B cell (primary cell): ENCODE measurements at regions not wholly inside any gene's neighbourhood (a gene's known extent, or its start where the extent isn't known, plus 50 kb on each side); places are given as distances from the start of the nearest gene placed in this dataset.

Experiments used
- ATAC-seq: fragments of 200-7000 bp; cut with Tn5 transposase; one replicate; pipeline ENCODE4 v1.10.0; 2021; ENCODE audit warnings: low read depth, mild to moderate bottlenecking, moderate number of reproducible peaks, moderate library complexity
- CTCF ChIA-PET: fragments of 350-600 bp; sonication (Branson Sonifier 250); formaldehyde crosslinking; loops from one replicate; lab custom pipeline; 2021; ENCODE audit warnings: antibody characterized with exemption, inconsistent platforms; lab: Charles Lee
- POLR2A ChIA-PET: fragments of 350-600 bp; sonication (Branson Sonifier 250); formaldehyde crosslinking; loops from one replicate; lab custom pipeline; 2021; ENCODE audit warnings: antibody characterized with exemption; lab: Charles Lee
- DNase-seq: peaks from one replicate; pipeline ENCODE4 v3.0.0; 2013
- H2AFZ ChIP-seq: 2 replicates; pipeline ENCODE4 v1.6.1; 2012; ENCODE audit warnings: mild to moderate bottlenecking, low read depth, low read length; ENCODE audit not compliant: insufficient read depth, poor library complexity, severe bottlenecking
- H3K27ac ChIP-seq, 2 donors: 1 replicate in 1 of 2; 2 replicates in 1 of 2; pipeline ENCODE4 v1.5.1; 2012 to 2013; ENCODE audit warnings: low read length in 2 of 2, mild to moderate bottlenecking in 2 of 2, moderate library complexity in 1 of 2
- H3K27me3 ChIP-seq, 4 experiments: fragments of 200-600 bp in 1 of 4; sonication (generic) in 1 of 4; replicated peaks in 1 of 4; 1 replicate in 2 of 4; 2 replicates in 2 of 4; pipeline versions ENCODE4 v1.6.1 to v1.7.0; 2013 to 2016; ENCODE audit warnings: low read length in 3 of 4, mild to moderate bottlenecking in 2 of 4, mixed read lengths in 1 of 4, moderate library complexity in 1 of 4; ENCODE audit not compliant: insufficient read depth in 4 of 4, control insufficient read depth in 3 of 4; ENCODE audit errors: control extremely low read depth in 1 of 4
- H3K36me3 ChIP-seq, 2 experiments: replicated peaks in 1 of 2; 1 replicate in 1 of 2; 2 replicates in 1 of 2; pipeline versions ENCODE4 v1.6.1 to v1.7.1; 2013; ENCODE audit warnings: low read length in 1 of 2; ENCODE audit not compliant: insufficient read depth in 2 of 2, control insufficient read depth in 1 of 2; ENCODE audit errors: control extremely low read depth in 1 of 2, extremely low read depth in 1 of 2
- H3K4me1 ChIP-seq, 2 donors: fragments of 200-600 bp in 1 of 2; sonication (generic) in 1 of 2; 1 replicate in 1 of 2; 2 replicates in 1 of 2; pipeline versions ENCODE4 v1.5.1 to v1.6.1; 2013 to 2017; ENCODE audit warnings: low read length in 2 of 2; ENCODE audit not compliant: control insufficient read depth in 2 of 2, insufficient read depth in 2 of 2
- H3K4me2 ChIP-seq: replicated peaks from 2 replicates; pipeline ENCODE3; 2012; ENCODE audit warnings: mild to moderate bottlenecking, low read depth, low read length; ENCODE audit not compliant: poor library complexity, severe bottlenecking
- H3K4me3 ChIP-seq, 5 experiments: fragments of 200-600 bp in 1 of 5; sonication (generic) in 1 of 5; 1 replicate in 3 of 5; 2 replicates in 2 of 5; pipeline versions ENCODE4 v1.5.1 to v1.7.0; 2011 to 2016; ENCODE audit warnings: low read length in 4 of 5, mild to moderate bottlenecking in 4 of 5, low read depth in 2 of 5, control low read depth in 1 of 5, moderate library complexity in 1 of 5; ENCODE audit not compliant: insufficient read depth in 1 of 5; ENCODE audit errors: control extremely low read depth in 1 of 5, extremely low read depth in 1 of 5
- H3K79me2 ChIP-seq: fragments of 200-600 bp; sonication (generic); one replicate; pipeline ENCODE4 v1.6.0; 2016; ENCODE audit warnings: low read length; ENCODE audit not compliant: control insufficient read depth, insufficient read depth
- H3K9ac ChIP-seq: fragments of 200-600 bp; sonication (generic); 2 replicates; pipeline ENCODE4 v1.6.1; 2017; ENCODE audit warnings: mild to moderate bottlenecking, low read length, moderate library complexity
- H3K9me3 ChIP-seq, 3 donors: one replicate each; pipeline versions ENCODE4 v1.6.1 to v1.7.1; 2013; ENCODE audit warnings: low read length in 2 of 3; ENCODE audit not compliant: control insufficient read depth in 2 of 3, insufficient read depth in 1 of 3; ENCODE audit errors: control extremely low read depth in 1 of 3
- H4K20me1 ChIP-seq: 2 replicates; pipeline ENCODE4 v1.6.0; 2012; ENCODE audit warnings: mild to moderate bottlenecking, low read length; ENCODE audit not compliant: insufficient read depth, control insufficient read depth, poor library complexity, severe bottlenecking
- H3K27ac Mint-ChIP-seq: one replicate; pipeline ENCODE4 v1.8.0; 2021; ENCODE audit warnings: mixed read lengths
- H3K27me3 Mint-ChIP-seq: one replicate; pipeline ENCODE4 v1.8.0; 2021; ENCODE audit warnings: mixed read lengths
- H3K4me1 Mint-ChIP-seq: one replicate; pipeline ENCODE4 v1.8.0; 2021; ENCODE audit warnings: mixed read lengths
- H3K4me3 Mint-ChIP-seq: one replicate; pipeline ENCODE4 v1.8.0; 2021; ENCODE audit warnings: mixed read lengths
- H3K9me3 Mint-ChIP-seq: one replicate; pipeline ENCODE4 v1.8.0; 2022; ENCODE audit warnings: mixed read lengths; ENCODE audit not compliant: insufficient read depth
- CTCF ChIP-seq: fragments of 200-600 bp; IDR thresholded peaks from one replicate; pipeline ENCODE4 v1.8.0; 2022; ENCODE audit warnings: antibody characterized with exemption, mild to moderate bottlenecking
- EZH2 ChIP-seq: IDR thresholded peaks from 2 replicates; pipeline ENCODE4 v1.6.1; 2012; ENCODE audit warnings: borderline replicate concordance, low read depth, mild to moderate bottlenecking, moderate library complexity, low read length; ENCODE audit not compliant: insufficient read depth, poor library complexity, severe bottlenecking
- WGBS: methylation state at CpG from one replicate; pipeline ENCODE4 v1.1.5; 2013; ENCODE audit warnings: missing lambda C conversion rate; ENCODE audit not compliant: insufficient coverage; 5-methylcytosine and 5-hydroxymethylcytosine counted together
- intact Hi-C: fragments of 100-400 bp; cut with micrococcal nuclease; formaldehyde crosslinking; loops from one replicate; pipeline ENCODE4 v1.10.0; 2022

- Mint-ChIP-seq H3K27me3 (no peaks in the 10 kb centered on the region), H3K9me3 (peaks cover 6% of the 10 kb centered on the region), H3K4me3 (no peak overlapping the region), H3K27ac (no peak overlapping the region), H3K4me1 (no peaks in the 10 kb centered on the region)
- ChIA-PET CTCF (no interaction called here), POLR2A (no interaction called here)
- Histone ChIP-seq H3K36me3 (no peaks in the 10 kb centered on the region), H4K20me1 (no peaks in the 10 kb centered on the region), H3K9me3 (no peaks in the 10 kb centered on the region), H3K79me2 (no peaks in the 10 kb centered on the region), H3K4me3 (no peak overlapping the region), H3K27me3 (no peaks in the 10 kb centered on the region), H3K27ac (no peak overlapping the region), H3K4me1 (no peaks in the 10 kb centered on the region), H3K4me2 (no peak overlapping the region), H2AFZ (no peak overlapping the region), H3K9ac (no peak overlapping the region)
- DNase-seq (no peak), ATAC-seq (no peak)
- TF ChIP-seq CTCF = no peak
- intact Hi-C loops = no loop called here
- 100% methylated on average over 4 of the region's 5 CpGs for WGBS
Measured at GRCh38 chr4:116321471-116321870, 763.9 kb downstream of the TRAM1L1 start.

DNA sequence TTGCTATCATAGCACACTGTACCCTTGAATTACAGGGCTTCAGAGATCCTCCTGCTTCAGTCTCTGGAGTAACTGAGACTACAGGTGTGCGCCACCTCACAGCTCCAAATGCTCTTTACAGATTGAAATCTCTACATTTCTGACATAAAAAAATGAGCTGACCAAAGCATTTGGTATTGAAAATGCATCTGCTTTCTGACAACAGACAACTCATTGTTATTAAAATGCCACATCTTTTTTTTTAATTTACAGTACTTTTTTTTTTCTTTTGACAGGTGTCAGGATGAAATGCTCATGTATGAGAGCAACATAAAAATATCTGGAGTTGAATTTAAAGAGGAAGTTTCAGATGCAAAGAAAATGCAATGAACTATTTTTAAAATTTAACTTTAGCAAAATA, 764.5 kb downstream of the TRAM1L1 start:
- H2AFZ ChIP-seq = no peak overlapping the region
- 100% methylated on average over 1 of the region's 1 CpG for WGBS
- CTCF ChIA-PET = no interaction called here
- peaks cover 6% of the 10 kb centered on the region for H3K9me3 Mint-ChIP-seq
- no peaks in the 10 kb centered on the region for H3K79me2 ChIP-seq
- DNase-seq (no peak), ATAC-seq (no peak)
- no peak overlapping the region for H3K9ac ChIP-seq
- POLR2A ChIA-PET = no interaction called here
- no peak overlapping the region for H3K27ac Mint-ChIP-seq
- H3K4me2 ChIP-seq = no peak overlapping the region
- no peaks in the 10 kb centered on the region for H3K27me3 ChIP-seq
- no peaks in the 10 kb centered on the region for H3K27me3 Mint-ChIP-seq
- no peak overlapping the region for H3K4me3 Mint-ChIP-seq
- H3K36me3 ChIP-seq = no peaks in the 10 kb centered on the region
- H3K4me3 ChIP-seq = no peak overlapping the region
- TF ChIP-seq EZH2 = no peak
- TF ChIP-seq CTCF = no peak
- no peaks in the 10 kb centered on the region for H3K9me3 ChIP-seq
- H3K4me1 ChIP-seq = no peaks in the 10 kb centered on the region
- no peaks in the 10 kb centered on the region for H4K20me1 ChIP-seq
- no peak overlapping the region for H3K27ac ChIP-seq
- no peaks in the 10 kb centered on the region for H3K4me1 Mint-ChIP-seq
- intact Hi-C loops = no loop called here
